HG02981 (cell line): ENCODE measurements at regions not wholly inside any gene's neighbourhood (a gene's known extent, or its start where the extent isn't known, plus 50 kb on each side); places are given as distances from the start of the nearest gene placed in this dataset.
A peak's percentile ranks its signal among the peaks of the same experiment; 100 is the strongest.

Experiments used
- ATAC-seq: cut with Tn5 transposase; IDR thresholded peaks from one replicate; pipeline ENCODE4 v1.9.1; 2021; ENCODE audit warnings: mild to moderate bottlenecking, moderate library complexity; ENCODE audit not compliant: unreplicated experiment

GRCh38 chr9:74293479-74293878 lies 203.7 kb upstream of the RORB start:
- ATAC-seq, result no peak

- ATAC-seq, result no peak
Observed at GRCh38 chr9:74303945-74304344, 193.2 kb upstream of the RORB start.

DNA sequence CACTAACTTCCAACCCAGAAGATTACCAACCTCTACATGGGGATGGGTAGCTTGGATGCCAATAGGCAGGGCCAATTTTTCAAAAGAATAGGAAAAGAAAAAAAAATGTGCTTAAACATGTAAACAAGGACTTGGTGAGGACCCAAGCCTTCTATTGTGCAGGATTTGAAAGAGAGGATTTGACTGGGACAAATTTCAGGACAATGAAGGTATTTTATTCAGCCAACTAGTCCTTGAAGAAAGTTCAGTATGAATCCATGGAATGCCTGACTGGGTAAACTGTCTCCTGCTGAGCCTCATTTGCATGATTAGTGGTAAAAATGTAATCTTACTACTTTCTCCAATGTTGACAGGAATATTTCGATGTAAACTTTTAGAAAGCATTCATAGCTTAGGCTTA lies 192.5 kb upstream of the RORB start:
- ATAC-seq, result no peak

DNA sequence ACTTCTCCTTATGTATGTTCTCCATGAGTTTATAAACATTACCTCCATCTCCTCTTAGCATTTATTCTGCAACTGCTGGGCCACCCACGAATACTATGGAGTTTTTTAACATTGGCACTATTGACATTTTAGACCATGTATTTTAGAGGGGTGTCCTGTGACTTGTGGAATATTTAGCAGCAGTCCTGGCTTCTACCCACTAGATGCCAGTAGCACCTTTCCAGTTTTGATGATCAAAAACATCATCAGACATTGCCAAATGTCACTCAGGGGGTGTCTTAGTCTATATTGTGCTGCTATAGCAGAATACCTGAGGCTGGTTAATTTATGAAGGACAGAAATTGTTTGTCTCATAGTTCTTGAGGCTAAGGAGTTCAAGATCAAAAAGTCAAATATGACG lies 187.5 kb upstream of the RORB start:
- ATAC-seq, result no peak

DNA sequence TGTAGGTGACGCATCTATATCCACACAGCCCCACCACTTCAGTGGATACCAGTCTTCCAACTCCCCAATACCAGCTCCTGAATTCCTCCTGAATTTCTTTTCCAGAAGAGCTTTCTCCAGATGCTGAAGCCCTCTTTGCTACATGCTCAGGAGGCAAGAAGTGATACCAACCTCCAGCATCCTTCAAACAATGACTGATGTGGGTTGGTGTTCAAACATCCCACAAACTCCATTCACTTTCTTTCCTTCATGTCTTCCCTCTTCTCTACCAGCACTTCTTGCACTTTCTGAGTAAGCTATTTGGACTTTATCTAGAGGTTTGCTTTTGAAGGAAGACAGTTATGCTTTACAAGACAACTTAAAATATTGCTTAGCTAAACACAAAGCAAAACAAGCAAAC lies 179.9 kb upstream of the RORB start:
- no peak for ATAC-seq

GRCh38 chr9:74321396-74321795 lies 175.7 kb upstream of the RORB start:
- no peak for ATAC-seq

- no peak for ATAC-seq
Observed at GRCh38 chr9:74322661-74323314, 174.3 kb upstream of the RORB start.

DNA sequence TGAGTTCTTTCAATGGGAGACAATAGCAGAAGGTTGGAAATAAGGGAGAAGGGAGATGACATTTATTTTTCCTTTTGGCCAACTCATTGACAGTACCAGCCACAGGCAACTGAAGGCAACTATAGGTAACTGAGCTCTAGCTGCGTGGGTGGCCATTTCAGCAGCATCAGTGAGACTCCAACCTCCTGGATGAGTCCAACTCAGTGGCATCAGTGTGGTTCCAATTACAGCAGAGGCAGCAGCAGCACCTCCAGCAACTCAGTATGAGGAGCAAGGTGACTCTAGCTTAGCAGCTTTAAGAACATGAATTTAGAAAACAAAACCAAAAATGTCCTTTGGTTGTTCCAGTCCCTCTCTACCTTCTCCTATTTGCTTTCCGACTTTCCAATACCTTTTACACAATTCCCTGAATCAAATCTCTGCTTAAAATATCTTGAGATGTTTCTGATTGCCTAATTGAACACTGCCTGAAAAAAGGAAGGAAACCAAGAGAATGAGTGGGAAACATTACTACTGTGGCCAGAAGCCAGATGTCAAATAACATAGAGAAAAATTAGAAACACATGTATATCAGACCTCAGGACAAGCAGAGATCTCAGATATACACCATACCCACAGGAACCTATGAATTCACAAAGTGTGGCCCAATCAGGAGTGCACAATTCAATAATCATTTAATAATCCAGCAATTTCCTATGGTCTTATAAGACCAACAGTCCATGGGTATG lies 166.5 kb upstream of the RORB start:
- no peak for ATAC-seq

GRCh38 chr9:74331607-74332006 lies 165.5 kb upstream of the RORB start:
- ATAC-seq, result no peak

GRCh38 chr9:74333384-74334032 lies 163.6 kb upstream of the RORB start:
- no peak for ATAC-seq

- no peak for ATAC-seq
Observed at GRCh38 chr9:74334271-74334670, 162.9 kb upstream of the RORB start.

DNA sequence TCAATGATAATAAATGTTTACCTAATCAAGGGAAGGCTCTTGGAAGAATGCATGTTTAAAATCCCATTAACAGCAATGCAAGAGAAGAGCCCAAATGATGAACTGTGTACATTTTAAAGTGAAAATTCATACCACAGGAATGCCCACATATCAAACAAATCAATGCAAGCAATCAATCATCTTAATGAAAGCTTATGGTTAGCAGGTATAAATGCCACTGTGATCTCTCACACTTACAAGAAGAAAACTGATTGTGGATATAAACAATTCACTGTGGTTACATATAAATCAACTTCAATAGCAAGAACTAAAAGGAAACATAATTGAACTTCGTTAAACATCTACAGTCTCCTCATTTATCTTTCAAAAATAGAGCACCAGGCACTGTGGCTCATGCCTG lies 161.0 kb upstream of the RORB start:
- ATAC-seq, result no peak

DNA sequence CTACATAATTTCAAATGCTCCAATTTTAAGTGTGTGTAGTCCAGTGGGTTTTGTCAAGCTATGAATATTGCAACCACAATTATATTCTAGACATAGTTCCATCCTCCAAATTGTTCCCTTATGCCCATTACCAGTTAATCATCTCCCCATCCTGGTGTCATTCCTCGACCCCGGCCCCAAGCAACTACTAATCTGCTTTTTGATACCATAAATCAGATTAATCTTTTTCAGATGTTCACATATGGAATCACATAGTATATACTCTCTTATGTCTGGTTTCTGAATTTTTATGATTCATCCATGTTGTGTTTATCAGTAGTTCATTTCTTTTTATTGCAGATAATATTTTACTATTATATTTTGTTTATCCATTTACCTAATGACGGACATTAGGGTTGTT lies 148.4 kb upstream of the RORB start:
- ATAC-seq, result no peak

- no peak for ATAC-seq
Observed at GRCh38 chr9:74355107-74355506, 142.0 kb upstream of the RORB start.

- ATAC-seq, result no peak
Observed at GRCh38 chr9:74357577-74357976, 139.6 kb upstream of the RORB start.

- ATAC-seq, result no peak
Observed at GRCh38 chr9:74358959-74359358, 138.2 kb upstream of the RORB start.

DNA sequence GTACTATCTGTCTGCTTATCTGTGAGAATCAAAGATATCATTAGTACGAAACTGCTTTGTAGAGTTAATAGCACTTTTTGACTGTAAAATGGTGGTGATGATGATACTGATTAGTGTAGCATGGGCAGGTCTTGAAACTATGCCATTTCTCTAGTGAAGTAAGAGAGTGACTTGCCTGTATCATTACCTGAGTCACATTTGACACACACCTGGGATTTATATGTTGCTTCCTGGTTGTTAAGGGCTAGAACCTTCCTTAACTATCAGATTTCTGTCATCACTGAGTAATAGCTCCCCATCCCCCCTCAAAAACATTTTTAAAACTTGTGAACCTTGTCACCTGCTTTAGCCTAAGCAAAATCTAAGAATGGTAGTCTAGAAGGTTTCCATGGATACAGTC lies 135.6 kb upstream of the RORB start:
- no peak for ATAC-seq

DNA sequence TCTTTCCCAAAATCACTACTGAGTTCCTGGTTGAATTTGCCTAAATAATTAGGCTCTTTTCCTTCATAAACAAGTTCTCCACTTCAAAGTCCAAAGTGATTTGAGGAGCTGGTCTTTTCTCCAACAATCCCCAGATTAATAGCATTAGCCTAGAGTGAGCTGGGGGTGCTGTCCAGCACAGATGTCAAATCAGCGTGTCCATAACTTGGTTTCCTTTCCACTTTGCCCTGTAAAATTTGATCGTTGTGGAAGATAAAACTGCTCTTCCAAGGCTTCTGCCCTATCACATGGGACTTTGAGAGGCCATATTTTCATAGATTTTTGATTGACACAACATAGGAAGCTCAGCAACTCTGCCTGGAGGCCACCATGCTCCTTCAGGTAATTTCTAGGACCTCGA lies 134.7 kb upstream of the RORB start:
- ATAC-seq, result no peak

GRCh38 chr9:74366111-74366510 lies 131.0 kb upstream of the RORB start:
- no peak for ATAC-seq

DNA sequence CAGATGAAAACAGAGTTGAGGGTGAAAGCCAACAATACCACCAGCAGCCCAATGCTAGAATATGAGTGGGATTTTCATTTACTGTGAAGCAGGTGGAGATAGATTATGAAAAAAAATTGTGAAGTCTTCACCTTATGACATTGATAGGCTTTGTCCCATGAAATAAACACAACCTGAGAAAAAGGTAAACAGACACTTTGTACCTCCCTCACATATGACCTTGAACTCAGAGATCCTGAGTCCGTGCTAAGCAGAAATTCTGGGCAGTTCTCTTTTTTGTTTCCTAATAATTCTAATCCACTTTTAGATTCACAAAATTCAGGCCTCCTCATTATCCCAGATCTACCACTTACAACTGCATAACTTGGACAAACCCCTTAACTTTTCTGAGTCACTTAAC lies 127.3 kb upstream of the RORB start:
- ATAC-seq, result no peak

GRCh38 chr9:74373348-74373747 lies 123.8 kb upstream of the RORB start:
- ATAC-seq, result no peak

GRCh38 chr9:74379718-74380117 lies 117.4 kb upstream of the RORB start:
- peak; percentile 61 for ATAC-seq
